GM13976 (cell line): ENCODE measurements at regions not wholly inside any gene's neighbourhood (a gene's known extent, or its start where the extent isn't known, plus 50 kb on each side); places are given as distances from the start of the nearest gene placed in this dataset.

ENCODE experiments used
- DNase-seq: peaks from one replicate; pipeline ENCODE4 v3.0.0; 2012; ENCODE audit warnings: low spot score
- in situ Hi-C: fragments of 300-500 bp; cut with MboI; formaldehyde crosslinking; loops from one replicate; pipeline ENCODE4 v1.12.0; 2022; ENCODE audit warnings: low sequenced_read_pairs, mixed read lengths, inconsistent platforms; ENCODE audit not compliant: unreplicated experiment
- TF ChIP-seq, protein P1 (sequence below): IDR thresholded peaks from 2 replicates; pipeline ENCODE4 v1.5.1; 2012; ENCODE audit warnings: borderline replicate concordance, mild to moderate bottlenecking; ENCODE audit not compliant: insufficient read depth; ENCODE audit errors: extremely low read depth, missing control alignments, control extremely low read depth

DNA sequence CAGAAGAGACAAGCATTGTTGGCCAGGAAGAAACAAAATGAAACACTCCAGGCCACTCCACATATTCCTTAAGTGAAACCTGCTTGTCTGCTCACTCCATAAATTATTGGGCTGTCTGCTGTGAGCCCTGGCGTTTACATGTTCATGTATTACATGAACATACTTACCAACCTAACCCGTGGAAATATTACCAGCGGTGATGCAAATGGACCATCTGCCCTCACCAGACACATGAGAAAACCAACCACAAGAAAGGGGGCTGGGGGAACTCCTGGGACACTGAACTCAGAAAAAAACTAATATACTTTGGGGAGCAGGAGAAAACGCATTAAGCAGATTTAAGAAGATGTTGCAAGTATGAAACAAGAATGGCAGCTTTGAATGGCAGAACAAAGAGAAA lies 731.2 kb upstream of the IGFBP3 start:
- TF ChIP-seq, protein P1, sequence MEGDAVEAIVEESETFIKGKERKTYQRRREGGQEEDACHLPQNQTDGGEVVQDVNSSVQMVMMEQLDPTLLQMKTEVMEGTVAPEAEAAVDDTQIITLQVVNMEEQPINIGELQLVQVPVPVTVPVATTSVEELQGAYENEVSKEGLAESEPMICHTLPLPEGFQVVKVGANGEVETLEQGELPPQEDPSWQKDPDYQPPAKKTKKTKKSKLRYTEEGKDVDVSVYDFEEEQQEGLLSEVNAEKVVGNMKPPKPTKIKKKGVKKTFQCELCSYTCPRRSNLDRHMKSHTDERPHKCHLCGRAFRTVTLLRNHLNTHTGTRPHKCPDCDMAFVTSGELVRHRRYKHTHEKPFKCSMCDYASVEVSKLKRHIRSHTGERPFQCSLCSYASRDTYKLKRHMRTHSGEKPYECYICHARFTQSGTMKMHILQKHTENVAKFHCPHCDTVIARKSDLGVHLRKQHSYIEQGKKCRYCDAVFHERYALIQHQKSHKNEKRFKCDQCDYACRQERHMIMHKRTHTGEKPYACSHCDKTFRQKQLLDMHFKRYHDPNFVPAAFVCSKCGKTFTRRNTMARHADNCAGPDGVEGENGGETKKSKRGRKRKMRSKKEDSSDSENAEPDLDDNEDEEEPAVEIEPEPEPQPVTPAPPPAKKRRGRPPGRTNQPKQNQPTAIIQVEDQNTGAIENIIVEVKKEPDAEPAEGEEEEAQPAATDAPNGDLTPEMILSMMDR = no peak
- in situ Hi-C loops = no loop called here
- no peak for DNase-seq

DNA sequence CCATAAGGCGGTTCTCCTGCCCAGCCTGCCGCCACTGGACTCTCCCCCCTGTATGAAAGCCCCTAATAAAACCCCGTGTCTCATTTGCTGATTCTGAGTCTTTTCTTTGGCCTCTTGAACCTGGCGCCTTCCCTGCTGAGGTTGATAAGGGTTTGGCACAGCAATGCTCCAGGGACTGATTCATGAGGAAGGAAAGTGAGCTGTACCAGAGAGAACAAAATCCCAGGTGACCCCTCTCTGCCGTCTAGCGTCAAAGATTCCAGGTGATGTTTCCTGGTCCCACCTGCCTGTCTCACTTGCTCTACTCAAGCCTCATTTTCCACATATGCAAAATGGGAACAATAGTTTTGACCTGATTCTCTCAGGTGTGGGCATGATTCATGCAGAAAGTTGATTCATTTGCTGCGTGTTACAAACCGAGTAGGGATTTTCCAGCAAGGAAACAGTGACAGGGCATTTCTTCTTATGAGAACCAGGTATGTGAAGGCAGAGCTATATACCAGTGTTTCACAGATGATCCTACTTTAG lies 730.6 kb upstream of the IGFBP3 start:
- no peak for DNase-seq
- in situ Hi-C loops = no loop called here
- TF ChIP-seq, protein P1 = no peak

DNA sequence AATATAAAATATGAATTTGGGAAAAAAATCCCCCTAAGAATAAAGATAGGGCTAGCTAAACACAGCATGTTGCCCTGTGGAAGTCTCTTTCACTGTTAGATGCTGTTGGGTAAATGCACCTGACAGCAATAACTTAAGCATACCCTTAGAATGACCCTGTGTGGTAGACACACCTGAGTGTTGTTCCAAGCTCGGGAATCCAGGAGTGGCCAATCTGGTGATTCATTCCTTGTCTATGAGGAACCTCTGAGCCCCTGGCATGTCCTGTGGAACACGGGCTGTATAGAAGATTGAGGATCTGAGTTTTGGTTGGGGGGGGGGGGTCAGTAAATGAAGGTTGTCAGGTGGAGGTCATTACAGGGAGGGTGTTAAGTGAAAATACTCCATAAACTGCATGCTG lies 730.0 kb upstream of the IGFBP3 start:
- TF ChIP-seq, protein P1 = no peak
- in situ Hi-C loops = no loop called here
- no peak for DNase-seq

DNA sequence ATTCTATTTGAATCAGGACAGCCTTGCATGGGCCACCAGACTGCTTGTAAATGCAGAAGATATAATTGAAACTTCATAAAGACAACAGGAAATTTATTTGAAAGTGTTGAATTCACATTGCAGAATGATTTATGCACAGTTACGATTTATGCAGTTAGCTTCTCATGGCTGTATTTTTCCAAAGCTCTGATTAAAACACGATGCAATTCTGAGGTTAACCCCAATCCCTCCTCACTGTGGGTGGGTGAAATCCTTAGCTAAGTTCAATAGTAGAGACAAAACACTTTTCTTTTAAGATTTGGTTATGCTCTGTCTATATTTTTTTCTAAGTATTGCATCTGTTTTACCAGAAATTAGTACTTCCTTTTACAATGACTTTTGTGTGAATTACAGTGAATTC lies 728.8 kb upstream of the IGFBP3 start:
- in situ Hi-C loops = no loop called here

DNA sequence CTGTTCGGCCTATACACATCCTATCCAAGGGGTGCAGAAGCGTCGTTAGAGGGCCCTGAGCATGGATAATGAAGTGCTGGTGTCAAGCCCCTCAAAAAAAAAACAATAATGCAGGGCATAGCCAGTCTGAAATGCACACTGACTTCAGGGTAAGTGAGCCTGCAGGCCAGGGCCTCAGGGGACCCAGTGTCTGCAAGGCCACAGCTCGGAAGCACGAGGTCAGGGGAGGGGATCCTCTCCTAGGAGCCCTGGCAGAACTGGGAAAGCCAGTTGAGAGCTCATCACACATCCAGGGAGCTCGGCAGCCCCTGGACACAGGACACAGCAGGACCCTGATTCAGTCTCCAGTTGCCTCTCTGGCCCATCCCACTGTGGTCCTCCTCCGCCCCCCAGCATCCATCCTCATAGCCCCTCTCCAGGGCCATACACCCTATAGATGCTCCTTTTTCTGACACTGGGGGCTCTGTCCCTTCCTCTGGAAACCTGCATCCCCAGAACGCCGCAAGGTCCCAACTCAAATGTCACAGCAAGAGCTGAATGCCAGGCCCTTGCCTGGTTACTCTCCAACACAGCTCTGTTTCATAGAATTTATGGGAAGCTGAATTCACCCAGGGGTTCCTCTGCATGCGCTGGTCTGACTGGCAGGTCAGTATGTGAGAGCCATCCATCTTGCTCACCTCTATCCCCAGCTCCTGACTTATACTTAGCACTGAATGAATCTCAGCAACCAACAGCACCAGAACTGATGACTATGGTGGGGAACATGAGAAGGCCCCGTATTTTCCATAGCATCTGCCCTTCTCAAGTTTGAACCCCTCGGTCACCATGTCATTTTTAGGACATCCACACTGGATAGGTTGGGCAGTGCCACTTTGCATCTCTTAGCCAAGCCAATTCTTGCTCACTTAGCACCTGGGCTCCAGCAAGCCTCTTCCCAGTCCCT lies 717.0 kb upstream of the IGFBP3 start:
- in situ Hi-C loops = no loop called here
- TF ChIP-seq, protein P1 = no peak
- no peak for DNase-seq

More for the DNA sequence above, 728.8 kb upstream of the IGFBP3 start:
- TF ChIP-seq, protein P1 = no peak
- no peak for DNase-seq

DNA sequence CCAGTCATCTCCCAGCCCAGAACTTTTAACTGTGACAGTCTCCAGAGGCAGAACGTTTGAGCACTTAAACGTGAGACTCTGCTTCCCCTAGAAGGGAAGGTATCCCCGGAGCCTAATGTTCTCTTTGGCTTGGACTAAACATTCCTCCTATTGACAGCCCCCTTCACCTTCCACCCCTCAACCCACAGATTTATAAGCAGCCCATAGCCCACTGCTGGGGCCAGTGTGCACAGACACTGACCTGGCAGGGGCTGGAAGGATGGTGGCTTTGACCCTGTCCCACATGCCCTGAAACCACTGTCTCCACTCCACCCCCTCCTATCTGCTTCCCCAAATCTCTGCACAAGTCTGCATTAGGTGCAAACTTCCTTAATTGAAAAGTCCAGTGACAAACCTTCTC lies 715.0 kb upstream of the IGFBP3 start:
- no peak for DNase-seq
- TF ChIP-seq, protein P1 = no peak
- in situ Hi-C loops = no loop called here
